ENCODE measurements at regions not wholly inside any gene's neighbourhood (a gene's known extent, or its start where the extent isn't known, plus 50 kb on each side); places are given as distances from the start of the nearest gene placed in this dataset.

- TF ChIP-seq CTCF (IDR thresholded peaks at IDR 0.05) (no peak), POLR2A (IDR thresholded peaks at IDR 0.05) (no peak)
Measured at GRCh38 chr2:161061786-161062185, 98.4 kb upstream of the TANK start.

All from Peyer's patch (tissue), 4 donors.